Fibroblast of skin of left biceps (primary cell): ENCODE measurements at regions not wholly inside any gene's neighbourhood (a gene's known extent, or its start where the extent isn't known, plus 50 kb on each side); places are given as distances from the start of the nearest gene placed in this dataset.

Source experiments
- DNase-seq, 2 experiments: peaks; one replicate each; pipeline ENCODE4 v3.0.0-alpha.2; 2013; ENCODE audit warnings: low read depth in 2 of 2

DNA sequence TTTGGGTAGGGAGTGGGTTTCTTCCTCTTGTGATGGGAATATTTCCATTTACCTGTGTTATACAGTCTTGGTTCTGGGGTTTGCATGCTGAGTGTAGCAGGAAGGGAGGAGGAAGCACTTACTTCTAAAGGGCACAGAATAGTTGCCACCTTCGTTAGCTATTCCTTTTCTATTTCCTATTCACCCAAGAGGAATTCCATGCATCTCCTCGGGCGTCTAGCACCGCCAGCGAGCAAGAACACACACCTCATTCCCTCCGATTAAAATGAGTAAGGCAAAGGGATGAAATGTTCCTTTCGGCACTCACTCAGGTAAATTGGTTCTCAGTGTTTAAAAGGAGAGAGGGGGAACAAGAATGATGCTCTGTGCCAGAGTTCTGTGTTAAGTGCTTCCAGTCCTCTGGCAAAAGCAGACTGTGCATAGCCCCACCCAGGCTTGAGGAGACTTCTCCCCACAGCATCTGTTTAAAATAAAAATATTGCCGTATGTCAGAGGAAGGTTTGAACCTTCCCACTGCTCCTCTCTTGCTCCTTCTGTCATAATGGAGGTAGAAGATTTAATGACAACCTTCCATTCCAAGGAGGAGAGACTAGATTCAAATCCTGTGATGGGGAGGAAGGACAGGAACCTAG is 351.4 kb downstream of the PTTG2 start:
- DNase-seq, result no peak

DNA sequence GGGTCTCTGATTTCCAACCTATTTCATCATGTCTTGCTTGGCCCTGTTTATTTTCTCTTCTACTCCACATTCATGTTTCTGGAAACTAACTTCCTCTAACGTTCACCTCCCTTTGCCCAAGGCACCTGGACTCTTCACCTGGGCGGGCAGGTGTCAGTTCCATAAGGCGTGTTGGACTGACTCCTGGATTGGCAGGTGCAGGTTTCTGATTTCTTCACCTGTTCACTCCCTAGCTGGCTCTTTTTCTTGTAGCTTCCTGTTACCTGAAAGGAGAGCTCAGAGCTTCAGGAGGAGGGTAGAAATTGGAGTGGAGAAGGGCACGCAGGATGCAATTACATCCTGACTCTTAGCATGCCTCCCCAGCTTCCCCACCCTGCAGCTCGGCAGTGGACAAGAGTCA is 350.8 kb upstream of the KLF3 start:
- DNase-seq, result no peak

DNA sequence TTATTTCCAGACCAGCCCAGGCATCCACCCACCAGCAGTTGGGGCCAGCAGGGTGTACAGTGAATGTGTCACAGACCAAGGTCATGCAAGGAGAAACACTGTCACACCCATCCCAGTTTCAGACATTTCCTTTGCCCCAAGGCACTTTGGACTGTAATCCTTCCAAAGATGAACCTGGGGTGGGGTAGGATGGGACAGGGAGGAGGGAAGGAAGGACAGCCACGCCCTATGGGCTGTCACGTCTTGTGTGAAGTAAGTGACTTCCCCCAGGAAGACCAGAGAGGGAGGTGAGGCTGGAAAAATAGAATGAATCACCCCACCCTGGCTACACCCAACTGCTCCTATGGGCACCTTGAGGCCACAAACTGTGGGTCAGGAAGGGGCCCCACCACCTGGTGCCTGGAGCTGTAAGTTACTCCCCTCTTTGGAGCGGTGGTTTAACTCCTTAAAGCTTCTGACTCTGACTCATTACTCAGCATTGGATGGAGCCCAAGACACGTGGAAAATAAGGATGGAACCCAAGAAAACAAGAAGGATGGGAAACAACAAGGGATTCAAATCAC is 349.9 kb upstream of the KLF3 start:
- no peak for DNase-seq

DNA sequence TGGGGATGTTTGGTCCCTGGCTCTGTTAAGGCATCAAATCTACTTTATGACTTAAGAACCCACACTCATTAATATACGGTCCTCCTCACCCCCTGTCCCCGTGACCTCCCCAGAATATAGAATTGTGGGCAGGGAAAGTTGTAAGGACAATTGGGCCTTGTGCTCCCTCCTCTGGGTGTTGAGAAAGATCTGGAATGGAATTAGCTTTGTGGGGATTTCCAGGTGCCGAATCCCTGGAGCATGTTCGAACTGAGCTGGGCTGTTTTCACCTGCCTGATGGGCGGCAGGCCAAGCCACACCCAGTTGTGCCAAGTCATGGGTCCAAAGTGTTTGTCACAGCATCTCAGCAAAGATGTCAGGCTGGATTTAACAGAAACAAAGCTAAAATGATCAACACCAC is 349.3 kb upstream of the KLF3 start:
- no peak for DNase-seq

DNA sequence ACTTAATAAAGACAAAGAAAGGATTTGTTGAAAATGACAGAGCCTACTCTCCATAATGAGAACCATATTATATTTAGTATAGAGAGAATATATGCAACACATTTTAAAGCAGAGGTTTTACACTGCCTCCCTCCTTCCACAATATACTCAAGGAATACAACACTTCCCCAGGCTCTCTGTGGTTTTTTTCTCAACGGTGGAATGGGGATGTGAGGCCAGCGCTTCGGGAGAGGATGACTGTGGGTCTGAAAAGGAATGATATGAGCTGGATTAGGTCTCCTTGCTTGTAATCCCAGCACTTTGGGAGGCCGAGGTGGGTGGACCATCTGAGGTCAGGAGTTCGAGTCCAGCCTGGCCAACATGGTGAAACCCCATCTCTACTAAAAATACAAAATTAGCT is 348.7 kb upstream of the KLF3 start:
- DNase-seq, result peak; percentile 77 to 79

DNA sequence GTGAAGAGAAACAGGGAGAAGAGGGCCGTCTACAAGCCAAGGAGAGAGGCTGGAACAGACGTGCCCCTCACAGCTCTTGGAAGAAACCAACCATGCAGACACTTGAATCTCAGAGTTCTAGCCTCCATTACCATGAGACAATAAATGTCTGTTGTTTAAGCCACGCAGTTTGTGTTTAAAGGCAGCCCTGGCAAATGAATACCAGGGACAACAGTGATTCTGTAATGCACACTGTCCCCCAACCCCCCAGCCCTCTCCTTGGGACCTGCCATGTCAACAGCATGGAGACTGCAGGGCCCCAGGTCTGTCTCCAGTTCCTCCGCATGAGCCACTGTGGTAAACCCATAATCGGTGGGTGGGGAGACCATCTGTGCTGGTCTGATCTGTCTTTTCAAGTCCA is 348.0 kb upstream of the KLF3 start:
- DNase-seq, result no peak

DNA sequence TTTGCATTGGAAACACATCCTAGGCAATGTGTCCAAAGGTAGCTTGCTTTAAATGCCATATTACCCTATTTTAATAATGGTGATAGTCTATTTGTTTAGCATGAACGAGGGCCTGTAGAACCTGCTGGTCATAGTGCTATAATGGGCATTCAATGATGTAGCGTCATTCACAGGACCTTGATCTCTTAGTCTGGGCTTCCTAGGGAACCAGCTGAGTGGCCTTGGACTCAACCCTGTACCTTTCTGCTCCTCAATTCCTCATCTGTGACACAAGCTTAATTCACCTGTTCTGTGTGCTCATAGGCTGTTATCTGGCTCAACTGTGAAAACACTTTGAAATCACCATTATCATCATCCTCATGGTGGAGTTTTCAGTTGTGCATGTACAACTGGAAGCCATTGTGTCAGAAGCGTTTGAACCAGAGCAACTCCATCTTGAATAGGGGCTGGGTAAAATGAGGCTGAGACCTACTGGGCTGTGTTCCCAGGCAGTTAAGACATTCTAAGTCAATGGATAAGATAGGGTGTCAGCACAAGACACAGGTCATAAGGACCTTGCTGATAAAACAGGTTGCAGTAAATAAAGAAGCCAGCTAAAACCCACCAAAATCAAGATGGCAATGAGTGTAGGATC is 346.8 kb upstream of the KLF3 start:
- DNase-seq, result no peak

DNA sequence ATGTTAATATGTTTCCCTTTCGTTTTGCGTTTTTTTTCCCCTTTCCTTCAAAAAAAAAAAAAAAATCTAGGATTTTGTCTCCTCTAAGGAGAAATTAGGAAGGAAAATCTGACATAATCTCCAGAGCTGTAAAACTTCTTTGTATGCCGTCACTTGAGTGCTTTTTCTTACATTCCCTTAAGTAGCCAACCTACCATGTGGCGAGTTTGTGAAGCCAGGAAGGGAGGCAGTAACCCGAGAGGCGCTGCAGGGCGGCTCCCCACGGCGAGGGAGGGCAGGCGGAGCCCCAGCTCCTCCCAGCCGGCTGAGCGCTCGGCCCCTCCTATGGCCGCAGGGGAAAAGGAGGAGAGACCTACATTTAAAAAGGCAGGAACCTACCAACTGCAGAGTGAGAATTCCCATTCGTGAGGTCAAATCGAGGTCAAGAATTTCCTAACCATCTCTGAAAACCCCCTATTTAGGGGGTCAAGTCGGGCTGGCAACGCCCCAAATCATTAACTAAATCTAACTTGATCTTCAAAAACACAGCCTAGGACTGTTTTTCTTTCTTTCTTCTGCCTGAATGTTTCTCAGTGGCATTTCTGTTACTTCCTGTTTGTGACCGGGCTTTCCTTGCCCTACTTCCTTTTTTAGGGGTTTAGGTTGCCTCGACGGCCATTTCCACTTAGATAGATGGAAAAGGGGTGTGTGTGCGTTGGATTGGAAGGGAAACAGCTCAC is 345.1 kb upstream of the KLF3 start:
- DNase-seq, result peak; percentile 90 to 92

DNA sequence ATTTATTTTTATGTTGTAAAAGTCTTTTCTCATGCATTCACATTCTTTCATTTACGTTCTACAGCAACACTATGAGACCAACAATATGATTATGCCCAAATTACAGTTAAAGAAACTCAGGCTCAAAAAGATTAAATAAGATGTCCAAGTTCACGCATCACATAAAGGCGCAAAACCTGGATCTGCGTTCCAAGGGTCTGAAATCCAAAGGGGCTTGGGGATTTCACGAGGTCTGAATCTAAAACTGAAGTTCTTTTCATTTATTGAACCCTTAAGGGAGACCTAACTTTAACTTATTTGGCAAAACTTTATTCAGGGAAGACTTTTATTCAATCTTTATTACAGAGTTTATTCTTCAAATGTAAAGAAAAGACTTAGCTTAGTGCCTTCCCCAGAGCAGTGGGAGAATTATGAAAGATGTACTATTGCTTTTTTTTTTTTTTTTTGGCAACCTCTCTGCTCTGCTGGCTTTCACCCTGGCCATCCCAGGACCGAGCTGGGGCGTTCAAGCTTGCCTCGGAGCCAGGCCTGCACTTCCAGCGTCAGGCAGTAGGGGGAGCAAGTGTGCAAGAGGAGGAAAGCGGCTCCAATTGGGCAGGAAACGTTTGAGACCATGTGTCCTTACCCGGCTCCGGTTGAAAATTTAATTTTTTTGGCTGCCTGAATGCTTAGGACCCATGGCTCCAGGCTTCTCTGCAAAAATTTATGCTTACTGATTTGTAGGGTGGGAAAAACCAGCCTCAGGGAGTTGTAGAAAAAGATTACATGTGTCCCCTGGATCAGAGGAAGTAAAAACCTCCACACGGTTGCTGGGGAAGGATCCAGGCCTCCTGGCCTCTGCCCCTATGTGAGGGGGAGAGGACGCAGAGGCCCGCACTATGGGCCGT is 344.3 kb upstream of the KLF3 start:
- peak; percentile 78 to 79 for DNase-seq

DNA sequence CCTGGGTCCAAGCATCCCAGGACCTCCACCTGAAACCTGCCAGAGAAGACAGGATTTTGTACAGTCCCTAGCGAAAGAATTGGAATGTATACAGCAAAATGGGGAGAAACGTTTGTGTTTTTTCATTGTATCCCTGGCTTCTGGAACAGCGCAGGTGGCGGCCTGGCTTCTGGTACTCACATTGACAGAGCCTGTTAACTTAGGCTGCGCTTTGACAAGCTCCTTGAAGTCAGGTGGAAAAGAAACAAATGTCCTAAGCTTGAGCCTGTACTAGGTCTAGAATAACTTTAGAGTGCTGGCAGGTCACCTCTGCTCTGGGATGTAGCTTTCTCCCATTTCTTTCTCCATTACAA is 343.7 kb upstream of the KLF3 start:
- DNase-seq, result no peak

DNA sequence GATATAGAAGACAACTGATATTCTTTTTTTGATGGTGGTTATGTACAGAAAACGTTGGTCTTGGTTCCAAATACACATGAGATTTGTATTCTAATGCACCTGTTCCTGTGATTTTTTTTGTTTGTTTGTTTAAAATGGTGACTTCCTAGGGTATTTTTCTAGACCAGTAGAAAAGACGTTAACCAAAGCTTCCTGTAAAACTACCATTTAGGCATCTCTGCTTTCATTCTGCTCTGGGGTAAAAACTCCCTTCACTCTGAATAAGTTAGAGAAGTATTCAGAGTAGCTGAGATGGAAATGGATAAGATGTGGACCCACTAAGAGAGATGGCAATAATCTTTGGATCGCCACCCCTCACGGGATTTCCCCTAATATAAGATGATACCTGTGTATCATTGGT is 343.2 kb upstream of the KLF3 start:
- no peak for DNase-seq

DNA sequence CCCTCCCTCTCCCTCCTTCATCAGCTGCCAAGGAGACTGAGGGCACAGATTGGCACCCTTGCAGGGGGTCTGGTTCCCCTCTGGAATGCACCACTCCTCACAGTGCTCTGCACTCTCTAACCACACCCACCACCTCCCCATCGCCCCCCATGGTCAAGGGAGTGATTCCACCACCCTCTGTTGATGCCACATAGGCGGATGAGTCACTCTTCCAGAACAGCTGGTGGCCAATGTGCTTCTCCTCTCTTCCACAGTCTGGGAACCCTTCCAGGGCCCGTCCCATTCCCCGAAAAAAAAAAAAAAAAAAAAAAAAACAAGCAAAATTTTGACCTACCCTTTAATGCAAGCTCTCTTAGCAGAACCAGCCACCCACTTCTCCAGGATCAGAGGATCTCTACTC is 341.3 kb upstream of the KLF3 start:
- peak; percentile 42 to 57 for DNase-seq

DNA sequence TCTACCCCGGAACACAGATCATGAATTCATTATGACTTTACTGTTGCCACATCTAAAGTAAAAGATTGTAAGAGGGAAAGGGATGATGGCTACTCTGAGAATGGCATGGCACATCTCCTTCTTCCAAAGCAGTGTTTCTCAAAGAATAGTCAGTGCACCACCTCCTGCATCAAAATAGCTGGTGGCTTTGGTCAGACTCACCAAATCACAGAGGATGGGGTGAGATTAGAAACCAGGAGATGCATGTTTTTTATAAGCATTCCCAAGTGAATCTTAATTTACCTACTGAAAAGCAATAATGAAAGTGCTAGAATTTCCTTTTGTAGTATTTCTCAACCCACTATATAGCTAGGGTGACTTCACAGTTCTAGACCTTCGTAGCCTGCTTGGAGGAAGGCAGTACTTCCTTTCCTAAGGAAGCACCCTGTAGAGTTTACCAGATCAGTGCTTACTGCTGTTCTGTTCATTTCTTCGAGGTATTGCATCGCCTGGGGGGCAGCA is 340.8 kb upstream of the KLF3 start:
- no peak for DNase-seq

DNA sequence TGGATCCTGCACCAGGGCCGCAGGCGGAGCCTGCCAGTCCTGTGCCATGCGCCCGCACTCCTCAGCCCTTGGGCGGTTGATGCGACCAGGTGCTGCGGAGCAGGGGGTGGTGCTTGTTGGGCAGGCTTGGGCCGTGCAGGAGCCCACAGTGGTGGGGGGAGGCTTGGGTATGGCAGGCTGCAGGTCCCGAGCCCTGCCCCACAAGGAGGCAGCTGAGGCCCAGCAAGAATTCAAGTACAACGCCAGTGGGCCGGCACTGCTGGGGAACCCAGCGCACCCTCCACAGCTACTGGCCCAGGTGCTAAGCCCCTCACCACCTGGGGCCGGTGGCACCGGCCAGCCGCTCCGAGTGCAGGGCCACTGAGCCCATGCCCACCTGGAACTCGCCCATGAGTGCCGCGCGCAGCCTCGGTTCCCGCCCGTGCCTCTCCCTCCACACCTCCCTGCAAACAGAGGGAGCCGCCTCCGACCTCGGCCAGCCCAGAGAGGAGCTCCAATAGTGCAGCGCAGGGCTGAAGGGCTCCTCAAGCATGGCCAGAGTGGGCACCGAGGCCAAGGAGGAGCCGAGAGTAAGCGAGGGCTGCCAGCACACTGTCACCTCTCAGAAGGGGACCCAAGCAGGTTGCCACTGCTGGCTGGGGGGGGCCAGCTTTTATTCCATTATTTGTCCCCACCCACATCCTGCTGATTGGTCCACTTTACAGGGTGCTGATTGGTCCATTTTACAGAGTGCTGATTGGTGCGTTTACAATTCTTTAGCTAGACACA is 339.0 kb upstream of the KLF3 start:
- no peak for DNase-seq

DNA sequence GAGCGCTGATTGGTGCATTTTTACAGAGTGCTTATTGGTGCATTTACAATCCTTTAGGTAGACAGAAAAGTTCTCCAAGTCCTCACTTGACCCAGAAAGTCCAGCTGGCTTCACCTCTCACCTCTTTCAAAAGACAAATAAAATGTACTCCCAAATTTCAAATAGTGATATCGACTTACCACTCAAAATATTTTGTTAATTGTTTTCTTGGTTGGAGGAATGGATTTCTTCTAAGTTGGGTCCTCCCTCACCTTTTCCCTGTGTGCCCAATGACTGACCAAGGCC is 338.4 kb upstream of the KLF3 start:
- DNase-seq, result no peak

DNA sequence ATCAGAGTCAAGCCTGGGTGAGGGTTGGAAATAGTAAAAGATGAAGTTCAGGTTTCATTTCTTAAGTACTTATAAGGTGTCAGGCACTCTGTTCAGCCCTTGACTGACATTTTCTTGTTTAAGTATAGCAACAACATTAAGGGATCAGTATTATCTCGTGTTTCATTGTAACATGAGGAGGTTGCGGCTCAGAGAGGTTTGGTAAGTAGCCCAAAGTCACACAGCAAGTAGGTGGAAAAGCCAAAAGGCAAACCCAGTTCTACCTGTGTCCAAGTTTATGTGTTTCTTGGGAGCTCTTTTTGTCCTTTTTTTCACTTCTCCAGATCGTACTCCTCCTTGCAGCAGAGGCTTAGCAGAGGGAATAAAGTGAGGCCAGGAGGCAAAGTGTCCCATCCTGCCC is 337.5 kb upstream of the KLF3 start:
- DNase-seq, result no peak

DNA sequence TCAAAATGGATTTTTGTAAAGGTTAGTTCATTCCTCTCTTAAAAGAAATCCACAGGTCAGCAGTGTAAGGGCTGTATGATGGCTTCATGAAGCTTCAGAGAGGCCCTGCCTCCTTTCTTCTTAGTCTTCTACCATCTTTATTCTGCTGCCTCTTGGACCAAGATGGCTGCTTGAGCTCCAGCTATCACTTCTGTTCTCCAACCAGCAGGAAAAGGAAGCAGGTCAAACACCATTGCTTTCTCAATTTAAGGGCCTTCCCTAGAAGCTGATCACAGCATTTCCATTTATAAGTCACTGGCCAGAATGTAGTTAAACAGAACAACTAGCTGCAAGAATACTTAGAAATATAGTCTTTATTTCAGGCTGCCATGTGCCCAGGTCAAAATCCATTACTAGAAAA is 336.8 kb upstream of the KLF3 start:
- DNase-seq, result no peak

DNA sequence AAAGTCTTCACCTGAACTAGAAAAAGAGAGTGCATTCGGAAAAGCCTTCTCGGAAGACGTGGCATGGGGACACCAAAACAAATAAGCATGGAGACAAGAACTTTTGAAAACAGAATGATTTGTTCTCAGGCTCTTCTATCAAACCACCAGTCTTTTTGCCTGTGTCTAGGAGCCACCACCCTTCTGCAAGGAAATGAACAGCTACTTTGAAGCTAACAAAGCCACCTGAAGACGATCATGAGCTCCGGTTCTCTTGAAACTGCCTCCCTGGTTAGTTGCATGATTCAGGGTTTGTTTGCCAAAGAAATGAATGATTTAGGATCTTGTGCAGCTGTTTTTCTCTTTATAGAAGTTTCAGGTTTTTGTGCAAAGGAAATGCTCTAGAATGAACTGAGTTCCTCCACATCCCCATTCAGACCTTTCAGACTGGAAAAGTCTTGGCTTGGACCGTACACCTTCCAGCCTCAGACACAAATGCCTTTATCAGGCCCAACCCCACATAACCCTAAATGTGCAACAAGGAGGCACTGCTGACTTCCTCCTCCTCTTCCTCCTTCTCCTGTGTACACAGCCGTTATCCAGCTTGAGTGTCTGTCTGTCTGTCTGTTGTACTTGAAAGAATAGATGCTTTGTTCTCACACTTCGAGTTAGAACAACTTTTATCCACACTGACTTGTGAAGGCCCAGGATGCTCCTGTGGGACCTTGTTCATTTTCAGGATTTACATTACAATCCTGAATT is 334.8 kb upstream of the KLF3 start:
- DNase-seq, result no peak

DNA sequence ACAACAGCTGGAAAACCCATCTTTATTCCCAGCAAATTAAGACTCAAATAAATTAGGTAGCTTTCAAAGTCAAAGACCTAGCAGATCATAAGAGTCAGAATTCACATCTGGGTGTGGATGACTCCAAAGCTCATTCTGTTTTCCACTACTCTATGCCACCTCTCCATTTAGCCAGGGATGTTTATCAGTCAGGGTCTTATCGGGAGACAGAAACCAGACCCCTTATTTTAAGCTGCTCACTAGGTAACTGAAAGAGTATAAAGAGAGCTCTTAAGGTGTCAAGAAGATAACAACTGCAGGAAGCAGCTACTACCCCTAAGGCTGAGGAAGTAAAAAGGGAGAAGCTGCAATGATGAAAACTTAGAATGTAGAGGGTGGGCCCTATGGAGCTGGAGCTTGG is 333.7 kb upstream of the KLF3 start:
- no peak for DNase-seq

DNA sequence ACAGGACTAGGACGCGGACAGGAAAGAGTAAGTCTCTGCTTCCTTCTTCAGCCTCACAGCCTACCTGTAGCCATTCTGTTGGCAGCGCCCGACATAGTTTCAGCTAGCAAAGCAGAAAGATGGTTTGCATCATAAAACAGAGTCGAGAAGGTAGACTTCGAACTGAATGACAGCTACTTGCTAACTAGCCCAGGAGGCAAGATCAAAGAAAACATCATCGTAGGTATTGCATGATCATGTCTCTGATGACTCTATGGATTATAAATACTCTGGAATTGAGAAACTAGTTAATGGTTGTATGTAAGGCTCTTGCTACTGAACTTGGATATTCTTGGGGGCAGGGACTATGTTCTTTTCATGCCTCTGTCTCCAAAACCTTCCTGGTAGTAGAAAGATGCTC is 333.1 kb upstream of the KLF3 start:
- DNase-seq, result no peak

DNA sequence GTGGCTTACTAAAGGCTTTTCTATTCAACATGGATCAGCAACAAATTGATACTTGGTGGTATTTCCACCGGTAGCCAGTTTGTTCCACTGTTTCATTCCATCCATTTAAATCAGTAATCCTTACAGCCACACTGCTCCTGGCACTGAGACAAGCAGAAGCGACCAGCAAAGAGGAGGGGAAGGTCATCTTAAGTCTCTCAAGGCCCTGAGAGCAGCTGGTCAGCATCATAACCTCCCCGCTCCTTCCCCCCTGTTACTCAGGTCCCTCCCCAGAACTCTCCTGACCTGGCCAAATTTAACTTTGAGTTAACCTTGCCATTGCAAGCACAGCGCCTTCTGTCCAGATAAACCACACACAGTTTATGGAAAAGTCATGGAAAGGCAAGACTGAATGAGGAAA is 331.3 kb upstream of the KLF3 start:
- DNase-seq, result no peak
